IMR-90 (cell line): ENCODE measurements at regions not wholly inside any gene's neighbourhood (a gene's known extent, or its start where the extent isn't known, plus 50 kb on each side); places are given as distances from the start of the nearest gene placed in this dataset.

Source experiments
- ATAC-seq: fragments of 200-7000 bp; cut with Tn5 transposase; 2 replicates; pipeline ENCODE4 v1.9.1; 2020; ENCODE audit warnings: low read depth, mild to moderate bottlenecking, moderate library complexity
- BruUV-seq: library from RNA; stranded (reverse); fragments of 400-500 nt; replicated peaks from 2 replicates; lab custom pipeline; 2021; lab: Mats Ljungman, UMichigan
- CTCF ChIA-PET: fragments of 300-600 bp; formaldehyde crosslinking; extraction: SDS; loops from one replicate; lab custom pipeline; 2021; ENCODE audit warnings: antibody characterized with exemption; lab: Yijun Ruan, JAX
- POLR2A ChIA-PET: fragments of 300-600 bp; sonication (Branson Sonifier 250); formaldehyde crosslinking; loops from one replicate; lab custom pipeline; 2022; ENCODE audit warnings: antibody characterized with exemption; ENCODE audit not compliant: unreplicated experiment; lab: Charles Lee
- DNase-seq: peaks from one replicate; pipeline ENCODE4 v3.0.0; 2013
- H2AFZ ChIP-seq: replicated peaks from 2 replicates; pipeline ENCODE3; 2013; ENCODE audit warnings: low read length, mild to moderate bottlenecking; ENCODE audit not compliant: poor library complexity
- H2AK5ac ChIP-seq: 2 replicates; pipeline ENCODE4 v1.6.1; 2013; ENCODE audit warnings: low read depth, low read length, inconsistent platforms
- H2AK9ac ChIP-seq: replicated peaks from 2 replicates; pipeline ENCODE3; 2013; ENCODE audit warnings: mild to moderate bottlenecking, low read depth, low read length, moderate library complexity; ENCODE audit not compliant: poor library complexity
- H2BK120ac ChIP-seq: 2 replicates; pipeline ENCODE4 v1.6.1; 2013; ENCODE audit warnings: low read depth, low read length, inconsistent platforms
- H2BK15ac ChIP-seq: 3 replicates; pipeline ENCODE4 v1.6.1; 2013; ENCODE audit warnings: low read depth, low read length, inconsistent platforms
- H2BK20ac ChIP-seq: 2 replicates; pipeline ENCODE4 v1.6.1; 2013; ENCODE audit warnings: low read depth, mild to moderate bottlenecking, inconsistent platforms, low read length, moderate library complexity
- H2BK5ac ChIP-seq: 2 replicates; pipeline ENCODE4 v1.6.1; 2013; ENCODE audit warnings: mild to moderate bottlenecking, low read depth, low read length, inconsistent platforms; ENCODE audit not compliant: poor library complexity, severe bottlenecking
- H3K14ac ChIP-seq: replicated peaks from 2 replicates; pipeline ENCODE4 v1.6.1; 2013; ENCODE audit warnings: low read depth, low read length, inconsistent platforms
- H3K18ac ChIP-seq: 2 replicates; pipeline ENCODE4 v1.6.1; 2013; ENCODE audit warnings: low read depth, low read length, control low read depth
- H3K23ac ChIP-seq: 2 replicates; pipeline ENCODE4 v1.6.1; 2013; ENCODE audit warnings: low read depth, low read length, inconsistent platforms
- H3K27ac ChIP-seq: 2 replicates; pipeline ENCODE4 v1.5.1; 2013; ENCODE audit warnings: mild to moderate bottlenecking, control low read depth, low read length; ENCODE audit not compliant: insufficient read depth
- H3K27me3 ChIP-seq: 2 replicates; pipeline ENCODE4 v1.6.1; 2013; ENCODE audit warnings: low read length; ENCODE audit not compliant: control insufficient read depth, insufficient read depth
- H3K36me3 ChIP-seq: 2 replicates; pipeline ENCODE4 v1.6.1; 2013; ENCODE audit warnings: low read length, mixed read lengths; ENCODE audit not compliant: control insufficient read depth, insufficient read depth
- H3K4ac ChIP-seq: 2 replicates; pipeline ENCODE4 v1.6.1; 2013; ENCODE audit warnings: low read depth, low read length, inconsistent platforms
- H3K4me1 ChIP-seq: 2 replicates; pipeline ENCODE4 v1.6.1; 2013; ENCODE audit warnings: low read length, mixed read lengths; ENCODE audit not compliant: control insufficient read depth, insufficient read depth
- H3K4me2 ChIP-seq: 2 replicates; pipeline ENCODE4 v1.6.1; 2013; ENCODE audit warnings: low read depth, mild to moderate bottlenecking, control low read depth, low read length, moderate library complexity
- H3K4me3 ChIP-seq: 2 replicates; pipeline ENCODE4 v1.5.1; 2013; ENCODE audit warnings: low read depth, mild to moderate bottlenecking, control low read depth, low read length, moderate library complexity; ENCODE audit not compliant: insufficient read depth
- H3K56ac ChIP-seq: 2 replicates; pipeline ENCODE4 v1.6.1; 2013; ENCODE audit warnings: low read length, inconsistent platforms; ENCODE audit not compliant: insufficient read depth; ENCODE audit errors: extremely low read depth
- H3K79me1 ChIP-seq, 2 experiments: 2 replicates each; pipeline ENCODE4 v1.6.1; 2013; ENCODE audit warnings: low read length in 2 of 2, inconsistent platforms in 1 of 2, low read depth in 1 of 2
- H3K9ac ChIP-seq: 2 replicates; pipeline ENCODE4 v1.6.1; 2013; ENCODE audit warnings: low read depth, low read length, control low read depth
- H3K9me1 ChIP-seq: 2 replicates; pipeline ENCODE4 v1.6.1; 2013; ENCODE audit warnings: low read length, inconsistent platforms; ENCODE audit not compliant: insufficient read depth
- H3K9me3 ChIP-seq: 2 replicates; pipeline ENCODE4 v1.6.1; 2013; ENCODE audit warnings: low read length; ENCODE audit not compliant: control insufficient read depth, insufficient read depth
- H4K20me1 ChIP-seq: 2 replicates; pipeline ENCODE4 v1.6.1; 2013; ENCODE audit warnings: low read length, inconsistent platforms; ENCODE audit not compliant: insufficient read depth
- H4K5ac ChIP-seq: 2 replicates; pipeline ENCODE4 v1.6.1; 2013; ENCODE audit warnings: mild to moderate bottlenecking, low read depth, low read length, control low read depth
- H4K8ac ChIP-seq, 2 experiments: 2 replicates each; pipeline ENCODE4 v1.6.1; 2013; ENCODE audit warnings: low read depth in 2 of 2, low read length in 2 of 2, control low read depth in 1 of 2, inconsistent platforms in 1 of 2
- H4K91ac ChIP-seq: 2 replicates; pipeline ENCODE4 v1.6.1; 2013; ENCODE audit warnings: low read depth, low read length, inconsistent platforms; ENCODE audit not compliant: insufficient read depth
- BHLHE40 ChIP-seq: fragments of 150-350 bp; IDR thresholded peaks from 2 replicates; pipeline ENCODE4 v1.6.1; 2016; ENCODE audit warnings: mild to moderate bottlenecking, low read depth, low read length
- CEBPB ChIP-seq: IDR thresholded peaks from 2 replicates; pipeline ENCODE4 v1.6.1; 2012; ENCODE audit warnings: low read depth, low read length, improper control_type of control experiment
- WGBS, 2 experiments: methylation state at CpG; one replicate each; pipeline versions ENCODE4 v1.1.5 to v1.1.7; 2013; ENCODE audit warnings: missing lambda C conversion rate in 2 of 2; ENCODE audit not compliant: insufficient read length in 1 of 2; ENCODE audit errors: extremely low coverage in 2 of 2; 5-methylcytosine and 5-hydroxymethylcytosine counted together
- dilution Hi-C: fragments of 300-500 bp; cut with HindIII; formaldehyde crosslinking; loops from one replicate; pipeline ENCODE4 v1.14.3; 2018; ENCODE audit warnings: low sequenced_read_pairs; ENCODE audit not compliant: unreplicated experiment
- in situ Hi-C: fragments of 300-500 bp; cut with MboI; formaldehyde crosslinking; loops from 3 replicates; pipeline ENCODE4 v1.14.3; 2019; ENCODE audit warnings: low sequenced_read_pairs, inconsistent platforms, mixed read lengths
- intact Hi-C: fragments of 100-400 bp; cut with micrococcal nuclease; formaldehyde crosslinking; loops from 2 replicates; pipeline ENCODE4 v1.10.0; 2022

GRCh38 chr3:17928502-17929145 lies 186.2 kb upstream of the TBC1D5 start:
- BruUV-seq = no TSS peak
- Histone ChIP-seq H2BK120ac (no peak overlapping the region), H3K9me1 (no peaks in the 10 kb centered on the region), H2BK20ac (no peak overlapping the region), H3K14ac (no peak overlapping the region), H3K36me3 (no peaks in the 10 kb centered on the region), H3K4ac (no peak overlapping the region), H3K79me1 (no peaks in the 10 kb centered on the region), H4K8ac (no peak overlapping the region), H3K23ac (no peak overlapping the region), H4K5ac (no peak overlapping the region), H3K4me2 (no peak overlapping the region), H3K27ac (no peak overlapping the region), H4K20me1 (no peaks in the 10 kb centered on the region), H2AFZ (no peak overlapping the region), H3K27me3 (no peaks in the 10 kb centered on the region), H3K4me3 (no peak overlapping the region), H2BK15ac (no peak overlapping the region), H3K9ac (no peak overlapping the region), H3K4me1 (no peaks in the 10 kb centered on the region), H4K91ac (no peak overlapping the region), H2BK5ac (no peak overlapping the region), H3K18ac (no peak overlapping the region), H2AK5ac (no peak overlapping the region), H2AK9ac (no peak overlapping the region), H3K9me3 (no peaks in the 10 kb centered on the region), H3K56ac (no peak overlapping the region)
- WGBS, 2 experiments = no CpG with 5 or more reads among the region's 4 CpGs
- intact Hi-C loops (no loop called here), in situ Hi-C loops (no loop called here), dilution Hi-C loops (no loop called here)
- ATAC-seq = no peak
- TF ChIP-seq BHLHE40 = no peak
- TF ChIP-seq CEBPB = no peak
- ChIA-PET CTCF (interaction anchor here (0.6 kb wide), 1 partner anchor 171 kb away, joined by 3 read pairs; no protein-coding TSS in a partner anchor), POLR2A (no interaction called here)
- no peak for DNase-seq
